GM19372 (cell line): ENCODE measurements at regions not wholly inside any gene's neighbourhood (a gene's known extent, or its start where the extent isn't known, plus 50 kb on each side); places are given as distances from the start of the nearest gene placed in this dataset.
"Not testable (repeated sequence)": the region's sequence is repeated elsewhere in the genome, so short reads cannot be mapped to it uniquely, and the experiment has no call there.

Experiments
- ATAC-seq: cut with Tn5 transposase; IDR thresholded peaks from one replicate; pipeline ENCODE4 v1.9.1; 2021; ENCODE audit warnings: mild to moderate bottlenecking, low read depth, moderate library complexity; ENCODE audit not compliant: unreplicated experiment

DNA sequence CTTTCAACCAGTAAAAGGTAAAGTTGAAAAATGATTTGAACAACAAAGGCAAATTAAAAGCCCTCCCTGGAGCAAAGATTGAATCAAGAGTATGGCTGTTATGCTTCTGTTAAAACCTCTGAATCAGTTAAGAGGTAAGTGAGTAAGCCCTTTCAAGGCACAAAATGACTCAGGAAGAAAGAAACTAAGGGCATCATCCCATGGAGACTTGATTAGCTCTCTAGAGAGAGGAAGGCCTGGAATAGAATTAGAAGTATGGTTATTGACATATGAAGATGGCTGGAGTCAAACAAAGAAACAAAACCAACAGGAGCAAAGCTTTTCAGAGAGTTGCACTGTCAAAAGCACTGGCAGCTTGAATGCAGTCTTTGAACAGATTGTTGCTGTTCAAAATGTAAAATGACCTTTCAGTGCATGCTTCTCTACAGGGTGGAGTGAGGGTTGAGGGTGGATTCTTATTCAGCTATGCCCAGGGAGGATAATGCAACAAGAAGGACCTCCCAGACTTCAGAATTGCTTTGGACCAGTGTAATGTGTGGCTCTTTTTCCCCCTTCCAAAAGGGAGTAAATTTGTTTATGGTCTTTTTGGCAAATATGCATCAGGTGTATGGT lies 365.5 kb downstream of the GBA3 start:
- ATAC-seq, result no peak

- ATAC-seq, result no peak
Observed at GRCh38 chr4:23041501-23041900, 348.8 kb downstream of the GBA3 start.

GRCh38 chr4:23040539-23040938 lies 347.8 kb downstream of the GBA3 start:
- ATAC-seq, result no peak

- ATAC-seq, result no peak
Observed at GRCh38 chr4:23039818-23040217, 347.1 kb downstream of the GBA3 start.

- ATAC-seq, result no peak
Observed at GRCh38 chr4:23038626-23039491, 346.1 kb downstream of the GBA3 start.

GRCh38 chr4:23036921-23037495 lies 344.3 kb downstream of the GBA3 start:
- no peak for ATAC-seq

- ATAC-seq, result no peak
Observed at GRCh38 chr4:23036503-23036902, 343.8 kb downstream of the GBA3 start.

DNA sequence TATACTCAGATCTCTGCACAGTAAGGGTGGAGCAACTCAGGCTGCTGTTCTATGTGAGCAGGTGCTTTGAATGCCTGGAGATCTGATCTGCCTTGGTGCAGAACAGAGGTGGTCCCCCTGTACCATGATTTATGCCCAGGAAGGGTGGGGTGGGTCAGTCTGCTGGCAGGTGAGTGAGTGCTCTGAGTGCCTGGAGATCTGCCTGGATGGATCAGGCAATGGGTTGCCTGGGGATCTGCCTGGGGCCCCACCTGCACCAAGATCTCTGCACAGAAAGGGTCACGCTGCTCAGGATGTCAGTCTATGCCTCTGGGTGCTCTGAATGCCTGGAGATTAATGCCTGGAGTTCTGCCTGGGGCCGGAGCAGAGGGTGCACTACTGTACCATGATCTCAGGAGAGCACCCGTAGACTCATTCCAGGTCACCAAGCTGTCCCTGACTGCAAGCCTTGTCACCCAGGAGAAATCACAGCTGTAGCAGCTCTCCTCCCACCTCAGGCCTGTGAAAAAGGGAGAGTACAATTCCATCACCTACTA lies 342.9 kb downstream of the GBA3 start:
- no peak for ATAC-seq

- no peak for ATAC-seq
Observed at GRCh38 chr4:23034731-23035130, 342.0 kb downstream of the GBA3 start.

GRCh38 chr4:23033796-23034195 lies 341.1 kb downstream of the GBA3 start:
- ATAC-seq, result no peak

- ATAC-seq, result no peak
Observed at GRCh38 chr4:23028875-23029274, 336.1 kb downstream of the GBA3 start.

- no peak for ATAC-seq
Observed at GRCh38 chr4:23023666-23024065, 330.9 kb downstream of the GBA3 start.

GRCh38 chr4:23023121-23023520 lies 330.4 kb downstream of the GBA3 start:
- no peak for ATAC-seq

- ATAC-seq, result no peak
Observed at GRCh38 chr4:23022032-23022431, 329.3 kb downstream of the GBA3 start.

DNA sequence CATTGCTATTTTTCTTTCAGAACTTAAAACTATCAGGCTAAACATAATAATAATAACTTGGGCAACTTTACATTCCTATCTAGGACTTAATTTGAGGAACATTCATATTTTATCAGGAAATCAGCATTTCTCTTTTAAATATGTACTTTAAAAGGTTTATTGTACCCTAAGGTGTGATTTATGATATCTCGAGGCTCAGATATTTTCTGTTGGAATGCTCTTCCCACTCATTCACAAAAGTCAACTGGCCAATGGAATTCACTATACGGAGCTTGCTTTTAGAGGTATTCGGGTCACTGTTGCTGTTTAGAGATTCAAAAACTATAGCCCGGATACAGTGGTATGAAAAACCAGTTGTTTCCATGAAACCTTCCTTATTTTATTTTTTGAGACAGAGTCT lies 328.3 kb downstream of the GBA3 start:
- no peak for ATAC-seq

GRCh38 chr4:23020399-23020798 lies 327.7 kb downstream of the GBA3 start:
- not testable (repeated sequence) for ATAC-seq

- ATAC-seq, result no peak
Observed at GRCh38 chr4:23016981-23017380, 324.2 kb downstream of the GBA3 start.

DNA sequence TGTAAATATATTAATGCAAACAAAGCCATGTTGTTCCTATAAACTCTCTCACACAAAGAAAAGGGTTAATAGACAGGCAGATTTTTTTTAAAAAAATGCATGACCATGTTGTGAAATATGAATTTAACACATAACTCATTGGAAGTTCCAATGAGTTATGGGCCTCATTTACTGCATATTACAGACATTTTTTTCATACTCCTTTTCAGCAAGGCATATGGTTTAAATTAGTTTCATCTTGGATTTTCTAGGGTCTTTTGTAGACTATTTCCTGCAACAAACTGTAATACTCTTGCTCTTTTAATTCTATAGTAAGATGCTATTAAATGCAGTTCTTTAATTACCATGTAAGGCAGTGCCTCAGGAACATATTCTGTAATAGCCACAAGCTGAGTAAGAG lies 323.1 kb downstream of the GBA3 start:
- ATAC-seq, result no peak

DNA sequence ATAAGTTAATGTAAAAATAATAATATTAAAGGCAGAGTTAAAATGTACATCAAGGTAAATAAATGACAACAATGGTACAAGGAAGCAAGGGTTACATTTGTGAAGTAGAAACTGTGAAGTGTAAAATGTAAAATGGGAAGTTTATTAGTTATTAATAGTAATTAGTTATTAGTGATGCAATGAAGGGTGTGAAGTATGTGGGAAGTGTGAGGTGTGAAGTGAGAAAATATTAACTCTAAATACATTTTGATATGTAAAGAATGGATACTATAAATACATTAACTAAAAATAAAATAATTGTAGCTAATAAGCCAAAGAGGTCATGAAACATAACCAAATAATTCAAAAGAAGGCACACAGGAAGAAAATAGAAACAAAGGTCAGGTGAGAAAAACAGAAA lies 316.4 kb downstream of the GBA3 start:
- ATAC-seq, result no peak

DNA sequence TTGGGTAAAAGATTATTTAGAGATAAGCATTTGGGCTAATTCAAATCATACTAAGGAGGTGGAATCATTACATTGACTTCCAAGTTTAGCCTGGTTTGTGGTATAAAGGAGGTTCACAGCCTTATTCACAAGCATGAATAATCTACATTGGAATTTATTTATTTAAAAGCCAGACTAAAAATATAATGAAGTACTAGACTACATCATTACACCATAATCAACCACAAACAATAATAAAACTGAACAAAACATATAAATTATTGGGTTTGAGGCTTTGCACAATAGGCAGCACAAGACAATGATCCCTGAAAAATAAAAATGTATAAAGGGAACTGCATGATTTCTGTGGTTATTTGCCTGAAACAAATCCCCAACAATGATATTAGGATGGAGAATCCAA lies 314.0 kb downstream of the GBA3 start:
- ATAC-seq, result no peak

GRCh38 chr4:23005691-23006090 lies 313.0 kb downstream of the GBA3 start:
- no peak for ATAC-seq
